Neuronal stem cell (in vitro differentiated cells): ENCODE measurements at regions not wholly inside any gene's neighbourhood (a gene's known extent, or its start where the extent isn't known, plus 50 kb on each side); places are given as distances from the start of the nearest gene placed in this dataset.

Source experiments
- DNase-seq: peaks from one replicate; pipeline ENCODE4 v3.0.0-alpha.2; 2013; ENCODE audit warnings: low spot score
- H2AFZ ChIP-seq: one replicate; pipeline ENCODE4 v1.6.1; 2013; ENCODE audit warnings: mild to moderate bottlenecking, low read length, inconsistent platforms
- H2AK5ac ChIP-seq: 2 replicates; pipeline ENCODE4 v1.6.1; 2013; ENCODE audit warnings: low read depth, mild to moderate bottlenecking, inconsistent platforms, low read length, moderate library complexity, mixed read lengths
- H2BK120ac ChIP-seq: 2 replicates; pipeline ENCODE4 v1.6.1; 2013; ENCODE audit warnings: low read depth, mild to moderate bottlenecking, inconsistent platforms, low read length, moderate library complexity, mixed read lengths
- H2BK12ac ChIP-seq: one replicate; pipeline ENCODE4 v1.6.1; 2013; ENCODE audit warnings: low read length, inconsistent platforms
- H2BK15ac ChIP-seq: 2 replicates; pipeline ENCODE4 v1.6.1; 2013; ENCODE audit warnings: mild to moderate bottlenecking, low read length, inconsistent platforms, mixed read lengths
- H2BK5ac ChIP-seq: one replicate; pipeline ENCODE4 v1.6.1; 2013; ENCODE audit warnings: inconsistent platforms, mild to moderate bottlenecking, low read length, moderate library complexity
- H3K14ac ChIP-seq: one replicate; pipeline ENCODE4 v1.6.1; 2013; ENCODE audit warnings: low read length, inconsistent platforms
- H3K18ac ChIP-seq: 2 replicates; pipeline ENCODE4 v1.6.1; 2013; ENCODE audit warnings: low read length, inconsistent platforms
- H3K23ac ChIP-seq: 2 replicates; pipeline ENCODE4 v1.6.1; 2013; ENCODE audit warnings: low read depth, mild to moderate bottlenecking, mixed read lengths, low read length, inconsistent platforms; ENCODE audit not compliant: poor library complexity
- H3K27ac ChIP-seq: replicated peaks from 3 replicates; pipeline ENCODE4 v1.5.1; 2013; ENCODE audit warnings: low read length, inconsistent platforms
- H3K27me3 ChIP-seq, 3 experiments: 2 replicates each; pipeline ENCODE4 v1.6.1; 2013; ENCODE audit warnings: low read length in 3 of 3, mild to moderate bottlenecking in 2 of 3, inconsistent platforms in 1 of 3, low read depth in 1 of 3, mixed read lengths in 1 of 3, moderate library complexity in 1 of 3; ENCODE audit not compliant: control insufficient read depth in 3 of 3, insufficient read depth in 3 of 3
- H3K36me3 ChIP-seq, 2 donors: replicated peaks in 1 of 2; 2 replicates each; pipeline ENCODE4 v1.6.1; 2013; ENCODE audit warnings: low read length in 2 of 2; ENCODE audit not compliant: control insufficient read depth in 2 of 2, insufficient read depth in 2 of 2
- H3K4ac ChIP-seq: 2 replicates; pipeline ENCODE4 v1.6.1; 2013; ENCODE audit warnings: inconsistent platforms, mild to moderate bottlenecking, low read length, moderate library complexity
- H3K4me1 ChIP-seq, 2 donors: 1 replicate in 1 of 2; 2 replicates in 1 of 2; pipeline ENCODE4 v1.6.1; 2013; ENCODE audit warnings: low read length in 2 of 2, low read depth in 1 of 2; ENCODE audit not compliant: control insufficient read depth in 2 of 2, insufficient read depth in 1 of 2
- H3K4me2 ChIP-seq: one replicate; pipeline ENCODE4 v1.6.1; 2013; ENCODE audit warnings: mild to moderate bottlenecking, low read length, inconsistent platforms; ENCODE audit not compliant: insufficient read depth, poor library complexity, severe bottlenecking
- H3K4me3 ChIP-seq, 2 donors: 2 replicates each; pipeline ENCODE4 v1.5.1; 2013; ENCODE audit warnings: low read length in 2 of 2, mild to moderate bottlenecking in 2 of 2, inconsistent platforms in 1 of 2, moderate library complexity in 1 of 2
- H3K79me1 ChIP-seq: one replicate; pipeline ENCODE4 v1.6.1; 2013; ENCODE audit warnings: low read depth, mild to moderate bottlenecking, inconsistent platforms, low read length, moderate library complexity
- H3K9ac ChIP-seq: one replicate; pipeline ENCODE4 v1.6.1; 2013; ENCODE audit warnings: mild to moderate bottlenecking, low read depth, low read length, inconsistent platforms; ENCODE audit not compliant: poor library complexity
- H3K9me3 ChIP-seq, 2 donors: replicated peaks in 1 of 2; 2 replicates each; pipeline versions ENCODE3 to v1.6.1; 2013; ENCODE audit warnings: low read length in 2 of 2, mild to moderate bottlenecking in 2 of 2, inconsistent platforms in 1 of 2, low read depth in 1 of 2, mixed read lengths in 1 of 2, moderate library complexity in 1 of 2; ENCODE audit not compliant: control insufficient read depth in 2 of 2, insufficient read depth in 1 of 2
- H4K8ac ChIP-seq: one replicate; pipeline ENCODE4 v1.6.1; 2013; ENCODE audit warnings: low read depth, mild to moderate bottlenecking, inconsistent platforms, low read length, moderate library complexity
- H4K91ac ChIP-seq: one replicate; pipeline ENCODE4 v1.6.1; 2013; ENCODE audit warnings: low read length, low read depth, mild to moderate bottlenecking, inconsistent platforms; ENCODE audit not compliant: poor library complexity
- WGBS, 2 donors: extraction: QIAGEN DNeasy Blood & Tissue Kit; methylation state at CpG; one replicate each; pipeline ENCODE4 v1.1.7; 2013; ENCODE audit warnings: missing lambda C conversion rate in 2 of 2, mixed read lengths in 1 of 2; ENCODE audit not compliant: insufficient read length in 2 of 2, insufficient replicate concordance in 1 of 2; ENCODE audit errors: extremely low coverage in 2 of 2; 5-methylcytosine and 5-hydroxymethylcytosine counted together

DNA sequence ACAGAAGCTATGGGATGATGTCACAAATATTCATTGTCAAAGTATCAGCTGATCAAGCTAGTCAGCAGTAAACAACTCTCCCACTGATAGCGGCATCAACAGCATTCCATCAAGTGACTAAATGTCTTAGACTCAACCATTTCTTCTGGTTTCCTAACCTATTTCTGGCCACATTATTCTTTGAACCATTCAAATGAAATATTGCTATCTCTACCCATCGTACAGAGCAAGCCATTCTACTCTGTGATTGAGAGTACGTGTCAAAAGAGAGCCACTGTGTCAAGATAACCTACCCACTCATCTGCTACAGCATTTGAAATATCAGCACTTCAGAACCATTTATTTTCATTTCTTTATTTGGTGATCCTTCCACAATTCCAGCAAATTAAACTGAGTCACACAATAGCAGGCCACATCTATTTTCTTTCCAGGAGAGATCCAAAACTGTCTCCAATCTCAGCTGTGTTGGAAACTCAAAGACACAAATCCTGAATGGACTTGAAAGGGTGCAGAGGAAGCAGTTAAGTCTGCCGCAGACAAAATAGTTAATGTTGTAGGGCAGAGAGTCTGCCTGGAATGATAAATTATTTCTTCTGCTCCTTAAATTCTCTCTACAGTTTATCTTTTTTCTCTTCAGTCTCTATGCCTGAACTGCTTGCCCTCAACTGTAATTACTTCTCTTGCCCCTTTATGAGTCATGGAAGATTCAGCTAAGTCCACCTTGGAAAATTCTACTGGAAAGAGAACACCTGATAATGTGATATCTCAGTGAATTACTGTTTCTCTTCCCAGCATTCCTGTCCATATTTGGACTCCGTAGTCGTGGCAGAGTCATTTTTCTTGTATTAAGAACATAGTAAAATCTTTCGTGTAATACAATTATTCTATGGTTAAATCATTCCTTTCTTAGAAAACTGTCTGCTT, 364.8 kb downstream of the PDGFC start:
- no peak overlapping the region for H2BK12ac ChIP-seq
- H3K36me3 ChIP-seq = no peaks in the 10 kb centered on the region
- H2BK120ac ChIP-seq = no peak overlapping the region
- no peak overlapping the region for H4K91ac ChIP-seq
- H3K18ac ChIP-seq = no peak overlapping the region
- H3K4me3 ChIP-seq = no peak overlapping the region
- no peak overlapping the region for H2BK5ac ChIP-seq
- no peak overlapping the region for H2AFZ ChIP-seq
- no peak overlapping the region for H3K14ac ChIP-seq
- no peak overlapping the region for H3K9ac ChIP-seq
- H3K27me3 ChIP-seq = no peaks in the 10 kb centered on the region
- H3K4me2 ChIP-seq = no peak overlapping the region
- no peak overlapping the region for H3K4ac ChIP-seq
- H3K79me1 ChIP-seq = no peaks in the 10 kb centered on the region
- H3K27ac ChIP-seq = no peak overlapping the region
- no peak overlapping the region for H4K8ac ChIP-seq
- WGBS, 2 donors = no CpG with 5 or more reads among the region's 7 CpGs
- H3K4me1 ChIP-seq = no peaks in the 10 kb centered on the region
- no peak for DNase-seq
- H3K23ac ChIP-seq = no peak overlapping the region
- no peak overlapping the region for H2BK15ac ChIP-seq
- H3K9me3 ChIP-seq = no peaks in the 10 kb centered on the region
- no peak overlapping the region for H2AK5ac ChIP-seq

DNA sequence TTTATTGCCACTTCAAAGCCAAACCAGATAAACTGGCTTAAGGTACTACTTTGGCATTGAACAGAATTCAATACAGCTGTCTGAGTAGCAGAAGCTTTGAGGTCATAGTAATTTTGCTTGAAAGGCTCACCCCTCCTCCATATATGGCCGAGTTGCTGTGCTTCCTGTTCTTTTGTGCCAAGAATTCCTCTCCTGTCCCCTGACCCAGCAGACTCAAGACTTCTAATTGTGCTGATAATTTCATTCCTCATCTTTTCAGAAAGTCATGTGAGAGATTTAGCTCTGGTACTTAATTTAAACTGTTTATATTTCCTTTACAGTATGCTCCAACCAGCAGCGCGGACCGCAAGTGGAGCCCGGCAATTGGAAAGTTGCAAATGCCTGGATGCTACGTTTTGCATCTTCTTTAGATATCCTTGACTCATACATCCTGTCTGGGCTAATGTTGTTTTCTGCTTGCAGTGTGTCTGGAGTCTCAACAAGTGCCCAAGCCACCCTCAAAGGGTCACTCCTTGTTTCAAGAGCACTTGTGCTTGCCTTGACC, 373.4 kb downstream of the PDGFC start:
- H2AK5ac ChIP-seq = no peak overlapping the region
- peak overlapping the region in 1 of 2 donors; percentile 37 for H3K4me3 ChIP-seq
- WGBS, 2 donors = no CpG with 5 or more reads among the region's 6 CpGs
- H3K9ac ChIP-seq = no peak overlapping the region
- DNase-seq = no peak
- no peak overlapping the region for H2BK15ac ChIP-seq
- H2BK5ac ChIP-seq = no peak overlapping the region
- no peak overlapping the region for H2BK120ac ChIP-seq
- H4K91ac ChIP-seq = no peak overlapping the region
- H3K9me3 ChIP-seq = no peaks in the 10 kb centered on the region
- no peak overlapping the region for H4K8ac ChIP-seq
- peaks cover 6 to 10% of the 10 kb centered on the region in 2 donors for H3K4me1 ChIP-seq
- no peaks in the 10 kb centered on the region for H3K27me3 ChIP-seq
- H3K23ac ChIP-seq = no peak overlapping the region
- no peaks in the 10 kb centered on the region for H3K36me3 ChIP-seq
- no peak overlapping the region for H3K27ac ChIP-seq
- no peaks in the 10 kb centered on the region for H3K79me1 ChIP-seq
- H3K4me2 ChIP-seq = no peak overlapping the region
- H3K4ac ChIP-seq = no peak overlapping the region
- H3K18ac ChIP-seq = no peak overlapping the region
- H2AFZ ChIP-seq = peak overlapping the region; percentile 84
- H3K14ac ChIP-seq = no peak overlapping the region
- H2BK12ac ChIP-seq = no peak overlapping the region

DNA sequence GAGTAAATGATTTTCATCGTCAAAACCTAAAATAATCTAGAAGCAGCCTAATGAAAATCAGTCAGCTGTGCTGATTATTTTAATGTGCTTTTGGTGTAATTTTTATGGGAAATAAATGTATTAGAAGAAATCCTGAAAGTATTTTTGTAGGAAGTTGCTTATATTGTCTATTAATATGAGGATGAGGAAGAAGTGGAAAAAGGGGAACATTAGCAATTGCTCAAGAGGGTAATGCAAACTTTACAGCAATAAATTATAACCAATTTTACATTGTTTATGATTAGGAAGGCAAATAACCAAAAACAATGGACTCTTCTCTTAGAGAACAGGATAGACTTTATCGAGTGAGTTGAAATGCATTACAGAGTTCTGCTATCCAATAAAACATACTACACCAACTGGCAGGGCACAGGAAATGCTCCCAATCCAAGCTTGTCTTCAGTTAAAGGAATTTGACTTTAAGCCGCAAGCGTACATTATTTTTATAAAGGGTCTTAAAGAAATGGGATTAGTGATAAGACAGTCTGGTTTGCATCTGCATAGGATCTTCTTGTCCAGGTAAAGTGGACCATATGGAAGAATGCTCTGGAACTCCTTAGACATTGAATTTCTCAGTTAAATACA, 374.8 kb downstream of the PDGFC start:
- Histone ChIP-seq H3K4me3 (no peak overlapping the region), H2BK120ac (no peak overlapping the region), H4K91ac (no peak overlapping the region), H2BK15ac (no peak overlapping the region), H3K4ac (no peak overlapping the region), H2AFZ (no peak overlapping the region), H3K4me1 (peaks cover 6 to 10% of the 10 kb centered on the region in 2 donors), H3K4me2 (no peak overlapping the region), H2AK5ac (no peak overlapping the region), H3K14ac (no peak overlapping the region), H2BK5ac (no peak overlapping the region), H3K23ac (no peak overlapping the region), H3K79me1 (no peaks in the 10 kb centered on the region), H3K9me3 (no peaks in the 10 kb centered on the region), H3K36me3 (no peaks in the 10 kb centered on the region), H3K27me3 (no peaks in the 10 kb centered on the region), H3K18ac (no peak overlapping the region), H3K27ac (no peak overlapping the region), H3K9ac (no peak overlapping the region), H2BK12ac (no peak overlapping the region), H4K8ac (no peak overlapping the region)
- WGBS, 2 donors = no CpG with 5 or more reads among the region's 4 CpGs
- DNase-seq = no peak

DNA sequence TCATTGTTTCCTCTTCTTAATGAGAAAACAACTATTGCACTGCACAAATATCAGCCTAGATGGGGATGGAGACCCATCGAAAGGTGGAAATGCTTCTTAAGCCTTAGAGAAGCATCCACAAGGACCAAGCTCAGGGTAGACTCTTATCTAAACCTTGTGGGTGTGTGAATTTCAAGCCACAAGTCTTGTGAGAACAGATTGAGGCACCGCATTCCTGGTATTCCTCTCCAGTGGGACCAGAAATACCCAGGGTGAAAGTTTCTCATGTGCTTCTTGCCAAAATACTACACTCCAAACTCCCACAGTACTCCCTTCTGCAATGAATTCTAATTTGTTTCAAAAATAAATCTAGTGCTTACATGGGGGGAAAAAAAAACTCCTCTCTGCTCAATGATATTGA, 375.6 kb downstream of the PDGFC start:
- Histone ChIP-seq H4K8ac (no peak overlapping the region), H2BK12ac (no peak overlapping the region), H2BK15ac (no peak overlapping the region), H3K27me3 (no peaks in the 10 kb centered on the region), H4K91ac (no peak overlapping the region), H3K27ac (no peak overlapping the region), H3K4me2 (no peak overlapping the region), H2AK5ac (no peak overlapping the region), H3K9ac (no peak overlapping the region), H3K23ac (no peak overlapping the region), H3K4ac (no peak overlapping the region), H3K18ac (no peak overlapping the region), H2AFZ (peak overlapping the region; percentile 20), H3K4me1 (peaks cover 6 to 10% of the 10 kb centered on the region in 2 donors), H3K14ac (no peak overlapping the region), H3K36me3 (no peaks in the 10 kb centered on the region), H3K4me3 (no peak overlapping the region), H2BK5ac (no peak overlapping the region), H3K9me3 (no peaks in the 10 kb centered on the region), H2BK120ac (no peak overlapping the region), H3K79me1 (no peaks in the 10 kb centered on the region)
- DNase-seq = no peak
- WGBS, 2 donors = no CpG with 5 or more reads among the region's 2 CpGs
